ENCODE measurements at regions not wholly inside any gene's neighbourhood (a gene's known extent, or its start where the extent isn't known, plus 50 kb on each side); places are given as distances from the start of the nearest gene placed in this dataset.
"Not testable (repeated sequence)": the region's sequence is repeated elsewhere in the genome, so short reads cannot be mapped to it uniquely, and the experiment has no call there.

DNA sequence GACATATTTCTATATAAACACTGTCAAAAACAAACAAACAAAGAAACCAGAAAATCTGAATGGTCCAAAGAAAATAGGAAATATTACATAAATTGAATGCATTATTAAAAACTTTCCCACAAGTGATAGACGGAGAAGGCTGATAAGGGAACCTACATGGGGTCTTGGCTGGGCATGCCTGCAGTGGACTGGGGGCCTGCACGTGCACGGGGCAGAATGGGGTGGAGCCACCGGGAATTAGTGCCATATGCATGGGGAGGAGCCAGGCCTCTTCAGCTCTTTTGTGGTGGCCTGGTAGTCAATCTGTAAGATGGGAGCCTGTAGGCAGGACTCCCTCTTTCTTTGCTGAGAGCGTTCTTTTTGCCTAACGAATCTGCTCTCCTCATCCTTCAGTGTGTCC is 1031.7 kb upstream of the FBXO33 start:
- DNase-seq: no peak

GRCh38 chr14:40452674-40453073 is 1020.4 kb upstream of the FBXO33 start:
- DNase-seq: no peak

- DNase-seq: no peak
Observed at GRCh38 chr14:40447017-40447416, 1014.8 kb upstream of the FBXO33 start.

DNA sequence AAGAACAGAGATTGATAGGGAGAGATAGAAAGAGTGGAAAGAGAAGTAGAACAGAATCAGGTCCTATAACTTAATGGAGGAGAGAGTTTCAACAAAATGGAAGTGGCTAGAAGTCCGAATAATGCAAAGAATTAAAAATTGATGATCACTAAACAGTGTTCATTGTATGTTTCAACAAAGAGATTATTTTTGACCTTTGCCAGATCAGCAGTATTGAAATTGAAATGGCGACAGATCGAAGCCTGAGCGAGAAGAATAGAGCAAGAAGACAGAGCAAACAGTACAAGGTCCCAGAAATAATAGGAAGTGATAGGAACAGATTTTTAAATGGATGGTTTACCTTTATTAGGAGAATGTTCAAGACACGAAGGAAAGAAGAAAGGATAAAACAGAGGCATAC is 1012.8 kb upstream of the FBXO33 start:
- no peak for DNase-seq

DNA sequence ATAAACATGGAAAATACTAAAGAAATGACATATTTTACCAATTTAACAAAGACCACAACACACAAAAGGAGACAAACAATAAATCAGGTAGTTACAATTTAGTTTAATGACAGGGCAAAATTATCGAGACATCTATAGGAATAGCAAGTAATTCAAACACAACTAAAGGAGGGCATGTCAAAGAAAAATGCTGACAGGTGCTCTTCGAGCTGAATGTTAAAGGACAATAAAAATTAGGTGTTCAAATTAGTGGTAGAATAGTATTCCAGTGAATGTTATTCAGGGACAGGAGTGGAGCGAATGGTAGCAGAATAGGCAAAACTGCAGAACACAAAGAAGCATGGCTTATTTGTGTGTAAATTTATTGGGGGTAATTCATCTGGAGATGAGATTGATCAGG is 1004.3 kb upstream of the FBXO33 start:
- DNase-seq: no peak

DNA sequence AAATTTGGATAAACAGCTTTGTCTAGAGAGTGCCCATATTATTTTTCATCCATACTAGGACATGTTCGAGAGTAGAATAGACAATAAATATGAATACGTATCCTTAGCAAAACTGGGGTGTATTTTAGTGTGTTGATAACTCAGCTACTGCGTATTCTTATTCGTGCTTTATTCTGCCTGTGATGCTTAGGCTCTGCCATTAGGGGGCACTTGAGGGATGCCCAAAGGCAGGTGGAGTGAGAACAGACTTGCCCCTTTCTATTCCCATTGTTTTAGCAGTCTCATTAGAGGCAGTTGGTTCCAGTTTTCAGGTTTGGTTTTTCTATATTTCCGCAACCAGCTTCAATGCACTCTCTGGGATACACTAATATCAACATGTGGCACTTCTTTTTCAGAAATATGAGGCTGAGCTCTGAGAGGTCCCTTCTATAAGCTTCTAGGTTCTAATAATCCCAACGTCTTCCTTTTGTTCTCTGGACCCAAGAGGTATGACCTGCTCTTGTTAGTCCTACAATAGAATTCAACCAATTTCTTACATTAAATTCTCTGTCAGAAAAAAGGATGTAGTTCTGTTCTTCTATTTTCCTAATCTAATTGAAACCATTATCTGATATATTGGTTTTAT is 985.7 kb upstream of the FBXO33 start:
- DNase-seq: peak; percentile 69

DNA sequence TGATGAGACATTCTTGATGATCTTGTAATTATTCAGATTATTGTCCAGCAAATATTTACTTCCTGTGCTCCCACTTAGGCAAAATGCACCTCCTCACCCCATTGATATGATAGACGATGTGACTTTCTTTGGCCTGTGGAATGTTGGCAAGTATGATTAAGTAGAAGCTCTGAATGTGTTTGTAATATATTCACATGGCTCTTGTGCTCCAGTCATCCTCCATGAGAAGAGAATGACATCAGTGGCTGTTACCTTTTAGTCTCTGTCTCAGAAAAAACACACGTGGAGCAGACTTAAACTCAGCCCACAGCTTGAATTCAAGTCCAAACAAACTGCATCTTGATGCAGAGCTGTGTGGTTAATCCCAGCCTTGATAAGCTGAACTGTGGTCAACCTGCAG is 984.3 kb upstream of the FBXO33 start:
- no peak for DNase-seq

- DNase-seq: no peak
Observed at GRCh38 chr14:40414386-40414785, 982.2 kb upstream of the FBXO33 start.

GRCh38 chr14:40413136-40413535 is 980.9 kb upstream of the FBXO33 start:
- no peak for DNase-seq

DNA sequence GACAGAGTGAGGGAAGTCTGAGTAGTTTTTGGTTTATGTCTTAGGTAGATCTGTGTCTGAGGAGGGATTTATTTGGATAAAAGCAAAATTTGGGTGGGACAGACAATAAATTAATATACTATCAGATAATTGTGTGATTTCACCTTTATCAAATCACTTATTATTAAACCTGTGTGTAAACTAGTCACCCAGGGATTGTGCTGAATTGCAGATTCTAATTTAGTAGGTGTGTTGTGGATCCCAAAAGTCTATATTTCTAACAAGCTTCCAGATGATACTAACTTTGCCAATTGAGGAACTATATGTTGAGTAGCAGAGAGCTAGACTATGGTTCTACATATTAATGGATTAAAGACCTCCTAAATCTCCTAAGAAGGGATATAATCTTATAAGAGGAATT is 978.5 kb upstream of the FBXO33 start:
- DNase-seq: no peak

- DNase-seq: no peak
Observed at GRCh38 chr14:40402957-40403356, 970.7 kb upstream of the FBXO33 start.

DNA sequence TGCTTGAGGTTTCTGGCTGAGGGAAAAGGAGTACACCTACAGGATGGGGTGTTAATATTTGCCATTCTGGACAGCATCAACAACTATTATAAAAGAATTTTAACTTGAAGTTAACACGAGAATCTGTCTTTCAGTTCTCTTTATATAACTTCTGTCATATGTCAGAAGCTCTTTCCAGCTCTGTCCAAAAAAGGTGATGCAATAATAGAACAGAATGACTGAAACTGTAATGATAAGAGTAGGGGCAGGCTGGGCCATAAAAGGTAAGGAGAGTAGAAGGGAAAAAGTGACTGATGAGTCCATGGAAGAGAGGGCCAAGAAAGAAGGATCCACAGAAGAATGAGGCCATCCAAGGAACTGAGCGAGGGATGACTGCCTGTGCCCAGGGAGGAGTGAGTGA is 966.7 kb upstream of the FBXO33 start:
- no peak for DNase-seq

- DNase-seq: no peak
Observed at GRCh38 chr14:40394634-40395340, 962.6 kb upstream of the FBXO33 start.

DNA sequence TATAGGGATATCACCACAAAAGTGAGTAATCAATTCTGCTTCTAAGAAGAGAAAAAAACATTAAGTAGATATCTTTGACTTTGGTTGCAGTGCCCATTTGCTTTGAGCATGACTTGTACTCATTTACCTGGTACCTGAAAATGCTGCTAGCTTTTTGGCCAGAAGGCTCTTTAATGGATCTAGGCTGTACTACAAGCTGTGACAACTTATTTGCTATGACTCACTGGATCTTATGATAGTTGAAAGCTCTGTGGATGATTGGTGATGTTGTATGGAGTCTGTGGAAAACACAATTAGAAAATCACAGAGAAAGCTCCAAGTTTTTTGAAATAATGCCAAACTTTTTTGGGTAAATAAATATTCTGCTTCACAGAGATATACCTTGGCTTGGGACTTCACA is 960.9 kb upstream of the FBXO33 start:
- DNase-seq: no peak

DNA sequence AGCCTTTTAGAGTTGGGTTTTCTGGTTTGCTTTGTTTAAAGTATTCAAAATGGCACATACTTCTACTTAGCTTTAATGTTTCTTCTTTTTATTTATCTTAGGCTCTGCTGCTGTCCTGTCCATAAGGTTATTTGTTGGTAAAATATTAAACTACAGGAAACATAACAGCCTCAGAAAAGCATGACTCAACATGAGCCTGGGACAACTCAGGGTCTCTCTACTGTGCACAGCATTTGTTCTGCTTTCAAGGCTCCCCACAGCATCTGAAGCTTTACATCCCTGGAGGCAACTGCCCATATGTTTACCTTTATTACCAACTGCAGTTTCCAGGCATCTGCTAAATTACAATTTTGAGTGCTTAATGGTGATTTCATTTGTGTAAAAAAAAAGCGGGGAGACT is 954.2 kb upstream of the FBXO33 start:
- no peak for DNase-seq

- no peak for DNase-seq
Observed at GRCh38 chr14:40374221-40374620, 942.0 kb upstream of the FBXO33 start.

DNA sequence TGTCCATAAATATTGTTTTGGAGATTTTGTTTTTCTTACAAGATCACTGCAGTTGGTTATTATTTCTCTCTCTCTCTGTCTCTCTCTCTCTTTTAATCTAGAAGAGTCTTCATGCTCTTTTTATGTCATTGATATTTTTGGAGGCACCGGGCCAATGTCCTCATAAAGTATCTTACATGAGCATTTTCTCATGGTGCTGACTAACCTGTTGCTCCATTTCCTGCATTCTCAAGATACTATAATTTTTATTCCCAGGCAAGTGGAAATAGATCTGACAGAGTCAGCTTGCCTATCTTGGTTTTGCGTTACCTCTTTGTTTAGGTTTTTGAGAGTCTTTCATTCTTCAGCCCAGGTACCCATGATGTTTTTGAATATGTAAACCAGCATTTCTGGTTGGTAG is 938.8 kb upstream of the FBXO33 start:
- no peak for DNase-seq

GRCh38 chr14:40368314-40368713 is 936.1 kb upstream of the FBXO33 start:
- DNase-seq: peak; percentile 62

DNA sequence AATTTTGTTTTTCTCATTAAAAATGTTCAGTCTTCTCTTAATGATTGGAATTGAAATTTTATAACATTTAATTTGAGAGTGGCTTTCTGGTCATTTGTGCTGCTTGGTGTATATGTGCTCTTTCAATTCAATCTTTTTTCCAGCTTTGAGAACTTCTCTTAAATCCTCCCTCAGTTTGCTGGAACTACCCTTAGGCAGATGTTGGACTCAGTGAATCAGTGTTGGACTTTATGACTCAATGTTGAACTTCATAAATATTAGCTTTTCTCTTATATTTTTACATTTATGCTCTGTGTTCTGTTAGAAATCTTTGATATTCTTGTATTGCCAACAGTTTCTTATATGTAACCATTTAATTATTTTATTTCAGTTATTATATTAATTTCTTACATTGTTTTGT is 935.5 kb upstream of the FBXO33 start:
- no peak for DNase-seq

- no peak for DNase-seq
Observed at GRCh38 chr14:40365305-40365704, 933.1 kb upstream of the FBXO33 start.

DNA sequence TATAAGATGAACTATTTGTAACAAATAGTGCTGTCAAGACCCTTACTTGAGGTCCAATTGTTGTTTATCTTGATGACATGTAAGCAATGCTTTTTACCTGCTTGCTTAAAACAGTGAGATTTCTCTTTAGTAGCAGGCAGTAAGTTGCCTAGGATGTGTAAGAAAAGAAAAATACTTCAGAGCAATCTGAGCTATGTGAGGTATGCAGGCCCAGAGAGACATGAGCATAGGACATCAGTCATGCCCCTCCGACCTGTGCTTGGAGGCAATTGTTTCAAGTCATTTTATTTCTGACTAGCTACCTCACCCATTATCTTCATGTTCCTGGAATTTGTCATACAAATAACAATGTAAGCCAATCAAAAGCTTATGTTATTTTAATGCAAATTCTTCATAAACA is 930.6 kb upstream of the FBXO33 start:
- DNase-seq: no peak

GRCh38 chr14:40354754-40355153 is 922.5 kb upstream of the FBXO33 start:
- no peak for DNase-seq

DNA sequence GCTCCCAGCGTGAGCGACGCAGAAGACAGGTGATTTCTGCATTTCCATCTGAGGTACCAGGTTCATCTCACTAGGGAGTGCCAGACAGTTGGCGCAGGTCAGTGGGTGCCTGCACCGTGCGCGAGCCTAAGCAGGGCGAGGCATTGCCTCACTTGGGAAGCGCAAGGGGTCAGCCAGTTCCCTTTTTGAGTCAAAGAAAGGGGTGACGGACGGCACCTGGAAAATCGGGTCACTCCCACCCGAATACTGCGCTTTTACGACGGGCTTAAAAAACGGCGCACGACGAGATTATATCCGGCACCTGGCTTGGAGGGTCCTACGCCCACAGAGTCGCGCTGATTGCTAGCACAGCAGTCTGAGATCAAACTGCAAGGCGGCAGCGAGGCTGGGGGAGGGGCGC is 915.9 kb upstream of the FBXO33 start:
- not testable (repeated sequence) for DNase-seq

DNA sequence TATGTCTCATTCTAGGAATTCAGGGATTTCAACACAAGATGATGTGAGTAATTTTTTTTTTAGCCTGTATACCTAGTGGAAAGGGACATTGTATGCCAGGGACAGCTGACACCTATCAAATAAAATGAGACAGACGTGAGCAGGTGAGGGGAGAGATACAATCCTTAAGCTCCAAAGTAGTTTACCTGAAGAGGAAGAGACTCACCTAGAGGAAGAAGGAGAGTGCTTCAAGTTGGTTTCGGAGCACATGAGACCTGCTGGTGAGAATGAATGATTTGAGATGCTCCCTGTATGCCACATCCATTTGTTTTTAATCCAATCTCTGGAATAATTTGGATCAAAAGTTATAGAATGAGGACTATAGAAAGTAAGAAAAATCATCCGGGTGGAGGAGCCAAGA is 915.4 kb upstream of the FBXO33 start:
- no peak for DNase-seq

DNA sequence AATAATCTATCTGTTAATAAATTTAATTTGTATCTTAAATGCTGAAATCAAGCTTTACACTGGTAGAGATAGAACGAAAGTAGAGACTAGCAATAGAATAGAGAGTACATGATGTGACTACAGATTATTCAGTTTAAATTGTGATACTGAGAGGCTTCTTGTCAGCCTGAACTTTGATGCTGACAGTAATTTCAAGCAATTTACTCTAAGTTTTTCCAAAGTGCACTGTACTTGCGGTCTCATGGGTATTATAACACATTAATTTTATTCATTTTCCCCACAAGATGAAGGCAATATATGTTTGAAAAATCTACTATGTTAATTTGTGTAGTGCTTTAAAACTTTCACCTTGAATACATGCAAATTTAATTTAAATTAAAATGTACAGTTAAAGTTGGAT is 914.0 kb upstream of the FBXO33 start:
- DNase-seq: no peak

Data from NCI-H1092 treated with DMSO at 0.1 percent for 48 hours (cell line).